NT2/D1 (cell line): ENCODE measurements at regions not wholly inside any gene's neighbourhood (a gene's known extent, or its start where the extent isn't known, plus 50 kb on each side); places are given as distances from the start of the nearest gene placed in this dataset.

Experiments used
- YY1 ChIP-seq: IDR thresholded peaks from 2 replicates; pipeline ENCODE4 v1.6.1; 2011; ENCODE audit not compliant: insufficient read length, insufficient read depth
- ZNF274 ChIP-seq: IDR thresholded peaks from 2 replicates; pipeline ENCODE4 v1.6.1; 2011; ENCODE audit warnings: mild to moderate bottlenecking, low read depth, low read length

DNA sequence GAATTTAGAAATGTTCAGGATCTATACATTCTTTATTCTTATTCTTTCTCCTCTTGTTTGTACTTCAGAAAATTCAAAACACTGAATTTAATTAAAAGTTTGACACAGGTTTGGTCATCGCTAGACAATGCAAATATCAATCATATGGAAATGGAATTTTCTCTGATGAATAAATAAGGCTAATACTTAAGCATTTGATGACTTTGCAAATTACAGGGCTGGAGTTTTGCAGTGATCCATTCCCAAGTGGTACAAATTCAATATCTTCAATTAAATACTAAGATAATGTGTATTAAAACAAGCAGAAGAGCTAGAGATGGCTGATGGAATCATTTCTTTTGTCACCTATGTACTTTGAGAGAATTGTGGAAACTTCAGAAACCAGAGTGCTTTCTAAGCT, 439.6 kb downstream of the DYNC2H1 start:
- TF ChIP-seq YY1 (no peak), ZNF274 (no peak)
